ENCODE measurements at regions not wholly inside any gene's neighbourhood (a gene's known extent, or its start where the extent isn't known, plus 50 kb on each side); places are given as distances from the start of the nearest gene placed in this dataset.

DNA sequence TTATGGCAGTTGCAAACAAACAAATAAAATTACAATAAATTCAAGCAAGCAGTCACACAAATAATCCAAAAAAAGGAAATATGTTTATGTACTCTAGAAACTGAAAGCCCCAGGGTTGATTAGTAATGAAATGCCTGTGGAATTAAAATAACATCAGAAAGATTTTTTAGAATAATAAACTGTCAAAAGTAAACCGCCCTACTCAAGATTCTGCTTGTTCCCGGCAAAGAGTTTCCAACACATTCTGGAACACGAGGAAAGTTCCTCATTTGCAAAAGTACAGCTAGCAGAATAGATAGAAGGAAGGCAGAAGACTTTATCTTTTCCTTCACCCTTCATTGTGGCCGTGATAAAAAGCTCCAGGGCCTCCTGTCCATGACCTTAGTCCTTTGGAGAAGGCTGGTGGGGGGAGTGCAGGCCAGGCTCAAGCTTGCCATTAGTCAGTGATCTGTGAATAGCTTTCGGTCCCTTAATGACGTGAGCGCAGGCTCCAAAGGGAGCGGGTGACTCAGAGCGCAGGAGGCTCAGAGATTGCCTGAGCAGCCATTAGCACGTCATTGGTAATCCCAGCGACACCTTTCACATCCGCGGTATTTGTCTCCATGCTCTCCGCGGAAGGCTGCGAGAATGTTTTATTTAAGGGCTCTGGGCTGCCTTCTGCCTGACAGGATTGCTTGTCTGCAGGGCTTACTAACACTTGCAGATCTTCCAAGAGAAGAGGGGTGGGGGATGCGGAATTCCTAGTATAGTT lies 458.3 kb downstream of the METTL15 start:
- Histone ChIP-seq H3K4me3 (replicated peaks in 1 of 3; ENCODE audit: insufficient read depth in 1 of 3, low read depth in 1 of 3, low read length in 3 of 3) (peak overlapping the region in 2 of 3 experiments; percentile 28 to 71), H4K20me1 (replicated peaks; ENCODE audit: control insufficient read depth, extremely low read depth, insufficient read depth, low read length) (no peaks in the 10 kb centered on the region), H3K27ac (ENCODE audit: insufficient read depth, low read depth, low read length) (peak overlapping the region; percentile 77), H3K36me3 (ENCODE audit: control insufficient read depth in 2 of 2, extremely low read depth in 1 of 2, insufficient read depth in 2 of 2, low read length in 2 of 2) (no peaks in the 10 kb centered on the region), H3K4me2 (ENCODE audit: insufficient read depth, low read length) (peak overlapping the region; percentile 94), H2AFZ (ENCODE audit: low read depth, low read length) (peak overlapping the region; percentile 99), H3K27me3 (ENCODE audit: control insufficient read depth in 2 of 2, insufficient read depth in 2 of 2, low read length in 2 of 2) (no peaks in the 10 kb centered on the region), H3K9ac (replicated peaks; ENCODE audit: extremely low read depth, insufficient read depth, low read length) (peak overlapping the region; percentile 80), H3K79me2 (ENCODE audit: control insufficient read depth, insufficient read depth, low read length) (no peaks in the 10 kb centered on the region), H3K9me3 (replicated peaks; ENCODE audit: control insufficient read depth, insufficient read depth, low read length) (no peaks in the 10 kb centered on the region), H3K9me1 (replicated peaks; ENCODE audit: control insufficient read depth, extremely low read depth, insufficient read depth, low read length) (no peaks in the 10 kb centered on the region), H3K4me1 (ENCODE audit: control insufficient read depth, extremely low read depth, insufficient read depth, low read length) (peaks cover 12% of the 10 kb centered on the region)
- CTCF ChIA-PET = interaction anchor here (0.5 to 1.7 kb wide), 7 partner anchors 8 to 868 kb away, joined by 3 to 4 read pairs (median 3); no protein-coding TSS in a partner anchor
- BruUV-seq (replicated peaks) = TSS peak; percentile 22
- dilution Hi-C loops (cut with MboI; ENCODE audit: extremely low pct_ligation_motif_present, low sequenced_read_pairs) = no loop called here
- FAIRE-seq (peak; percentile 86), DNase-seq (ENCODE audit: low read depth, low spot score) (peak; percentile 92)
- intact Hi-C loops (cut with micrococcal nuclease) = loop anchor here (2.0 to 10.0 kb wide), 3 partner anchors 458 to 632 kb away; no protein-coding TSS in a partner anchor
- TF ChIP-seq, protein P1, sequence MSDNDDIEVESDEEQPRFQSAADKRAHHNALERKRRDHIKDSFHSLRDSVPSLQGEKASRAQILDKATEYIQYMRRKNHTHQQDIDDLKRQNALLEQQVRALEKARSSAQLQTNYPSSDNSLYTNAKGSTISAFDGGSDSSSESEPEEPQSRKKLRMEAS (IDR thresholded peaks at IDR 0.05; ENCODE audit: insufficient read depth, insufficient read length) = no peak
- no peak for TF ChIP-seq POLR2A (IDR thresholded peaks at IDR 0.05; ENCODE audit: low read depth, low read length)
- peak; percentile 75 for TF ChIP-seq FOS (IDR thresholded peaks at IDR 0.05; ENCODE audit: borderline replicate concordance, insufficient read depth, low read length)
- TF ChIP-seq JUN (IDR thresholded peaks at IDR 0.05; ENCODE audit: borderline replicate concordance, insufficient read depth, insufficient read length, low read depth) = peak; percentile 75
- POLR2A ChIA-PET = no interaction called here

DNA sequence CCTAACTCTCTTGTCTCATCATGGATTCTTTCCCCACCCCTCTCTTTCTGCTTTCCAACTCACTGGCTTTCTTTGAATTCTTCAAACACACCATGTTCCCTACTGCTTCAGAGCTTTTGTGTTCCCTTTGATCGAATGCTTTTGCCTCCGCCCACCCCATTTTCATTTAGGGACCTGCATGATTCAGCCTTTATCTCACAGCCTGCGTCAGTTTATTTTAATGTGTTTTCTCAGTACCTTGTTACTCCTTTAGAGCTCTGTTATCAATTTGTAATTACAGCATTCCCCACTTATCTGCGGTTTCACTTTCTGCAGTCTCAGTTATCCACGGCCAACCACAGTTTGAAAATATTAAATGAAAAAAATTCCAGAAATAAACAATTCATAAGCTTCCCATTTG lies 451.3 kb downstream of the METTL15 start:
- H4K20me1 ChIP-seq (replicated peaks; ENCODE audit: control insufficient read depth, extremely low read depth, insufficient read depth, low read length) = no peaks in the 10 kb centered on the region
- FAIRE-seq (no peak), DNase-seq (ENCODE audit: low read depth, low spot score) (no peak)
- no peaks in the 10 kb centered on the region for H3K27me3 ChIP-seq (ENCODE audit: control insufficient read depth in 2 of 2, insufficient read depth in 2 of 2, low read length in 2 of 2)
- ChIA-PET CTCF (interaction anchor here (0.6 to 1.5 kb wide), 5 partner anchors 8 to 861 kb away, joined by 3 to 5 read pairs (median 3); no protein-coding TSS in a partner anchor), POLR2A (no interaction called here)
- intact Hi-C loops (cut with micrococcal nuclease) (no loop called here), dilution Hi-C loops (cut with MboI; ENCODE audit: extremely low pct_ligation_motif_present, low sequenced_read_pairs) (no loop called here)
- no peak overlapping the region for H3K9ac ChIP-seq (replicated peaks; ENCODE audit: extremely low read depth, insufficient read depth, low read length)
- H2AFZ ChIP-seq (ENCODE audit: low read depth, low read length) = no peak overlapping the region
- BruUV-seq (replicated peaks) = no TSS peak
- no peaks in the 10 kb centered on the region for H3K36me3 ChIP-seq (ENCODE audit: control insufficient read depth in 2 of 2, extremely low read depth in 1 of 2, insufficient read depth in 2 of 2, low read length in 2 of 2)
- H3K4me2 ChIP-seq (ENCODE audit: insufficient read depth, low read length) = no peak overlapping the region
- H3K4me1 ChIP-seq (ENCODE audit: control insufficient read depth, extremely low read depth, insufficient read depth, low read length) = no peaks in the 10 kb centered on the region
- no peaks in the 10 kb centered on the region for H3K9me1 ChIP-seq (replicated peaks; ENCODE audit: control insufficient read depth, extremely low read depth, insufficient read depth, low read length)
- H3K9me3 ChIP-seq (replicated peaks; ENCODE audit: control insufficient read depth, insufficient read depth, low read length) = no peaks in the 10 kb centered on the region
- H3K27ac ChIP-seq (ENCODE audit: insufficient read depth, low read depth, low read length) = no peak overlapping the region
- H3K4me3 ChIP-seq (replicated peaks in 1 of 3; ENCODE audit: insufficient read depth in 1 of 3, low read depth in 1 of 3, low read length in 3 of 3) = no peak overlapping the region
- TF ChIP-seq POLR2A (IDR thresholded peaks at IDR 0.05; ENCODE audit: low read depth, low read length) = no peak
- TF ChIP-seq POLR2AphosphoS5 (IDR thresholded peaks at IDR 0.05; ENCODE audit: insufficient read depth, low read depth, low read length) = no peak
- no peak for TF ChIP-seq JUN (IDR thresholded peaks at IDR 0.05; ENCODE audit: borderline replicate concordance, insufficient read depth, insufficient read length, low read depth)
- TF ChIP-seq, protein P1 (IDR thresholded peaks at IDR 0.05; ENCODE audit: insufficient read depth, insufficient read length) = no peak
- TF ChIP-seq MYC (IDR thresholded peaks at IDR 0.05; ENCODE audit: low read depth, low read length) = no peak
- TF ChIP-seq, protein P2, sequence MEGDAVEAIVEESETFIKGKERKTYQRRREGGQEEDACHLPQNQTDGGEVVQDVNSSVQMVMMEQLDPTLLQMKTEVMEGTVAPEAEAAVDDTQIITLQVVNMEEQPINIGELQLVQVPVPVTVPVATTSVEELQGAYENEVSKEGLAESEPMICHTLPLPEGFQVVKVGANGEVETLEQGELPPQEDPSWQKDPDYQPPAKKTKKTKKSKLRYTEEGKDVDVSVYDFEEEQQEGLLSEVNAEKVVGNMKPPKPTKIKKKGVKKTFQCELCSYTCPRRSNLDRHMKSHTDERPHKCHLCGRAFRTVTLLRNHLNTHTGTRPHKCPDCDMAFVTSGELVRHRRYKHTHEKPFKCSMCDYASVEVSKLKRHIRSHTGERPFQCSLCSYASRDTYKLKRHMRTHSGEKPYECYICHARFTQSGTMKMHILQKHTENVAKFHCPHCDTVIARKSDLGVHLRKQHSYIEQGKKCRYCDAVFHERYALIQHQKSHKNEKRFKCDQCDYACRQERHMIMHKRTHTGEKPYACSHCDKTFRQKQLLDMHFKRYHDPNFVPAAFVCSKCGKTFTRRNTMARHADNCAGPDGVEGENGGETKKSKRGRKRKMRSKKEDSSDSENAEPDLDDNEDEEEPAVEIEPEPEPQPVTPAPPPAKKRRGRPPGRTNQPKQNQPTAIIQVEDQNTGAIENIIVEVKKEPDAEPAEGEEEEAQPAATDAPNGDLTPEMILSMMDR (IDR thresholded peaks at IDR 0.05; ENCODE audit: extremely low read depth in 1 of 2, insufficient read depth in 1 of 2, low read depth in 1 of 2, low read length in 2 of 2) = no peak
- TF ChIP-seq EZH2 (IDR thresholded peaks at IDR 0.05; ENCODE audit: borderline replicate concordance, low read depth, low read length, severe bottlenecking) = no peak
- no peak for TF ChIP-seq FOS (IDR thresholded peaks at IDR 0.05; ENCODE audit: borderline replicate concordance, insufficient read depth, low read length)
- TF ChIP-seq GATA2 (IDR thresholded peaks at IDR 0.05; ENCODE audit: insufficient read depth, insufficient read length, low read depth, low read length) = no peak
- no peaks in the 10 kb centered on the region for H3K79me2 ChIP-seq (ENCODE audit: control insufficient read depth, insufficient read depth, low read length)
